GM21381 (cell line): ENCODE measurements at regions not wholly inside any gene's neighbourhood (a gene's known extent, or its start where the extent isn't known, plus 50 kb on each side); places are given as distances from the start of the nearest gene placed in this dataset.

ENCODE experiments used
- ATAC-seq: cut with Tn5 transposase; IDR thresholded peaks from one replicate; pipeline ENCODE4 v1.9.1; 2021; ENCODE audit warnings: mild to moderate bottlenecking, moderate library complexity; ENCODE audit not compliant: unreplicated experiment

GRCh38 chr6:14031516-14031915, 86.1 kb upstream of the CD83 start:
- no peak for ATAC-seq

GRCh38 chr6:14035071-14035847, 82.3 kb upstream of the CD83 start:
- ATAC-seq, result no peak

- no peak for ATAC-seq
These were observed 81.7 kb upstream of the CD83 start for GRCh38 chr6:14035874-14036273.

- ATAC-seq, result no peak
These were observed 80.7 kb upstream of the CD83 start for GRCh38 chr6:14036911-14037310.

GRCh38 chr6:14037402-14038277, 79.9 kb upstream of the CD83 start:
- no peak for ATAC-seq

- no peak for ATAC-seq
These were observed 78.8 kb upstream of the CD83 start for GRCh38 chr6:14038467-14039437.

- no peak for ATAC-seq
These were observed 77.5 kb upstream of the CD83 start for GRCh38 chr6:14040042-14040441.

- no peak for ATAC-seq
These were observed 71.0 kb upstream of the CD83 start for GRCh38 chr6:14046476-14047068.

GRCh38 chr6:14047151-14047740, 70.3 kb upstream of the CD83 start:
- no peak for ATAC-seq

- no peak for ATAC-seq
These were observed 68.7 kb upstream of the CD83 start for GRCh38 chr6:14048837-14049236.

- no peak for ATAC-seq
These were observed 66.2 kb upstream of the CD83 start for GRCh38 chr6:14051355-14051754.

- ATAC-seq, result no peak
These were observed 63.8 kb upstream of the CD83 start for GRCh38 chr6:14053811-14054210.

- no peak for ATAC-seq
These were observed 62.0 kb upstream of the CD83 start for GRCh38 chr6:14055541-14055940.

- ATAC-seq, result no peak
These were observed 59.4 kb upstream of the CD83 start for GRCh38 chr6:14058029-14058695.

GRCh38 chr6:14058735-14059134, 58.8 kb upstream of the CD83 start:
- no peak for ATAC-seq

GRCh38 chr6:14059791-14060436, 57.7 kb upstream of the CD83 start:
- no peak for ATAC-seq

- no peak for ATAC-seq
These were observed 56.6 kb upstream of the CD83 start for GRCh38 chr6:14060971-14061370.

- no peak for ATAC-seq
These were observed 55.9 kb upstream of the CD83 start for GRCh38 chr6:14061643-14062042.

- no peak for ATAC-seq
These were observed 55.1 kb upstream of the CD83 start for GRCh38 chr6:14062345-14063029.
